ENCODE measurements at regions not wholly inside any gene's neighbourhood (a gene's known extent, or its start where the extent isn't known, plus 50 kb on each side); places are given as distances from the start of the nearest gene placed in this dataset.

DNA sequence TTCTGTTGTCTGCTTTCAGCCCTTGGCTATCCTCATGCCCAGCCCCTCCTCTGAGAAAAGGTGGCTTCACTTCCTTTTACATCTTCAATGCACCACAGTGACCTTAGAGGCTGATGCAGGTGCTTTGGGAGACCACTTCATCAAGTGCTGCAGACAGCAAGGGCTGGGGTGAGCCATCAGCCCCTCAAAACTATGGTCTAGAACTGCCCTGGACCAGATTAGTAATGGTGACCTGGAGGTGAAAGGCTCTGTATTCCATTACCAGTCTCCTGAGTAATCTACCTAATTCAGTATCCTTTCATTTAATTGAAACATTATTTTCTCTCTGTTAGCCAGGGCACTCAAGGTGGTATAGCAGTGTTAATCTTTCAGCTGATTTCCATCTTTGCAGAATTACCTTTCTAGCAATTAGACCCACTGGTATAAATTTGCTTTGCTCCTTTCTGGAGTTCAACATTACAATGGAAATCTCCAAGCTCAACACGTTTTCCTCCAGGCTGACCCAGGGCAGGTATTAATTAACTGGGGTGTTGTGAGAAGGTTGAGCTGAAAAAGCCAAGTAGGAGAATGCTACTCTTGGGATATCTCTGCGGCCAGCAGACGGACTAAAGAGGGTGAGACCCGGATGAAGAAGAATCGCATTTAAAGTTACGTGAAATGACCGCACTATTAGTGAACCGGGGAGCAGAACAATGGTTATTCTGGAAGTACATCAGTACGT lies 469.0 kb downstream of the MEIS1 start:
- DNase-seq (ENCODE audit: extremely low spot score): no peak
- POLR2A ChIA-PET: no interaction called here
- CTCF ChIA-PET: interaction anchor here (0.7 kb wide), 1 partner anchor 477 kb away, joined by 3 read pairs; no protein-coding TSS in a partner anchor
- TF ChIP-seq L3MBTL2 (conservative IDR thresholded peaks at IDR 0.05): no peak
- TF ChIP-seq HDGF (IDR thresholded peaks at IDR 0.05; ENCODE audit: borderline replicate concordance): no peak
- no peak for TF ChIP-seq FOXA1 (IDR thresholded peaks at IDR 0.05)
- no peak for TF ChIP-seq ARNT (IDR thresholded peaks at IDR 0.05)

DNA sequence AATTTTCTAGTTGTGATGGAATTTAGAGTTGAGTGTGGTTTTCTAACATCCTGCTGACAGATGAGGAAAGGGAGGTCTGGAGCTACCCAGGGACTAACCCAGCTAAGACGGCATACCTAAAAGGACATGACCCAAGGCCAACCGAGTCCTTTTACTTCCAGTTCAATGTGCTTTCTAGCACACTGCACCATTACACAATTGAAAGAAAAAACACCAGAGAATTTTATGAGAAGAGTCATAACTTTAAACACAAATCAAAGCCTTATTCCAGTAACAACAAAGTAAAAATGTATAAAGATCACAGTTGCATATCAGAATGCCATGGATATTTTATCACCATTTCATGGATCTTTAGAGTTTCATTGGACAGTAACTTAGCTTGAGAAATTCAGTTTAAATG lies 480.3 kb downstream of the MEIS1 start:
- ChIA-PET CTCF (no interaction called here), POLR2A (no interaction called here)
- DNase-seq (ENCODE audit: extremely low spot score): no peak
- TF ChIP-seq LEF1 (IDR thresholded peaks at IDR 0.05; ENCODE audit: borderline replicate concordance) (no peak), ZNF384 (IDR thresholded peaks at IDR 0.05) (no peak), TARDBP (IDR thresholded peaks at IDR 0.05) (no peak), CTBP1 (IDR thresholded peaks at IDR 0.05; ENCODE audit: borderline replicate concordance) (no peak), SUZ12 (IDR thresholded peaks at IDR 0.05) (no peak), FOXK2 (IDR thresholded peaks at IDR 0.05) (no peak)
- TF ChIP-seq, protein P1, sequence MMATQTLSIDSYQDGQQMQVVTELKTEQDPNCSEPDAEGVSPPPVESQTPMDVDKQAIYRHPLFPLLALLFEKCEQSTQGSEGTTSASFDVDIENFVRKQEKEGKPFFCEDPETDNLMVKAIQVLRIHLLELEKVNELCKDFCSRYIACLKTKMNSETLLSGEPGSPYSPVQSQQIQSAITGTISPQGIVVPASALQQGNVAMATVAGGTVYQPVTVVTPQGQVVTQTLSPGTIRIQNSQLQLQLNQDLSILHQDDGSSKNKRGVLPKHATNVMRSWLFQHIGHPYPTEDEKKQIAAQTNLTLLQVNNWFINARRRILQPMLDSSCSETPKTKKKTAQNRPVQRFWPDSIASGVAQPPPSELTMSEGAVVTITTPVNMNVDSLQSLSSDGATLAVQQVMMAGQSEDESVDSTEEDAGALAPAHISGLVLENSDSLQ (IDR thresholded peaks at IDR 0.05): no peak

DNA sequence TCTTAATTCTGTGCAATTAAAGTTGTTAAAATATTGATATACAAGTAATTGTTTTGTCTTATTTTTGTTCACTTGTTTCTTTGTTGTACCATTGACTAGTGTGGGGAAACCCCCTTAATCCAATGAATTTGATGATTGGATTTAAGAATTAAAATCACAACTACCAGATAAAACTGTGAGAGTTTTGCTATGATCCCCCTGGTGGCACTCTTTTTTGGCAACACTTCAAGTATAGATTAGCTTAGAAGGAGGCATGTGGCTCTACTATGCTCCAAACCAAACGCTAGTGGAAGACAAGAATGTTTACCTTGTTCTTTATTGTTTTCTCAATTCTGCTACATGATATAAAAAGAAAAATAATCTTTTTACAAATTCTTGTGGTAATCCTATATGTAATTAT lies 477.8 kb upstream of the ETAA1 start:
- TF ChIP-seq ZNF384 (IDR thresholded peaks at IDR 0.05) (no peak), CTBP1 (IDR thresholded peaks at IDR 0.05; ENCODE audit: borderline replicate concordance) (no peak), ARNT (IDR thresholded peaks at IDR 0.05) (no peak), FOXK2 (IDR thresholded peaks at IDR 0.05) (no peak), L3MBTL2 (conservative IDR thresholded peaks at IDR 0.05) (no peak), HDGF (IDR thresholded peaks at IDR 0.05; ENCODE audit: borderline replicate concordance) (no peak), NFRKB (IDR thresholded peaks at IDR 0.05) (no peak), SP1 (IDR thresholded peaks at IDR 0.05) (no peak), LEF1 (IDR thresholded peaks at IDR 0.05; ENCODE audit: borderline replicate concordance) (no peak), FOXA1 (IDR thresholded peaks at IDR 0.05) (no peak), TARDBP (IDR thresholded peaks at IDR 0.05) (no peak)
- TF ChIP-seq, protein P1 (IDR thresholded peaks at IDR 0.05): no peak
- ChIA-PET POLR2A (no interaction called here), CTCF (no interaction called here)
- DNase-seq (ENCODE audit: extremely low spot score): no peak

DNA sequence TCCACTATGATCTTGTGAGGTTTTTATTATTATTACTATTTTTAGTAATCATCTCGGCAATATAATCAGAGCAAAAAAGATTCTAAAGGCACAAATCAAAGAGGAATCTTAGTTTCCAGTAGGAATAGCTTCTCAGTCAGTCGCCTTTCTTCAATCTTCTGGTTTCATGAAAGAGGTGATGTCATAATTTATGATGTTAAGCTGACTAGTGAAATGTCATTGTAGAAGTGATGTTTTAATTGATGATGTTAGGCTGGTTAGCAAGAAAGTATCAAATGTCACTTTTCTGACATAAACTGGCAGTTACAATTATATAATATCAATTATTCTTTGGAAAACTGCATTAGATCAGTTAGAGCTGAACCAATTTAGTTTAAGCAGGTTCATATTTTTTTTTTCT lies 476.7 kb upstream of the ETAA1 start:
- TF ChIP-seq, protein P1 (IDR thresholded peaks at IDR 0.05): peak; percentile 71
- no peak for TF ChIP-seq BHLHE40 (IDR thresholded peaks at IDR 0.05; ENCODE audit: borderline replicate concordance)
- POLR2A ChIA-PET: no interaction called here
- CTCF ChIA-PET: interaction anchor here (1.0 kb wide), 1 partner anchor 335 kb away, joined by 3 read pairs; no protein-coding TSS in a partner anchor
- DNase-seq (ENCODE audit: extremely low spot score): no peak

DNA sequence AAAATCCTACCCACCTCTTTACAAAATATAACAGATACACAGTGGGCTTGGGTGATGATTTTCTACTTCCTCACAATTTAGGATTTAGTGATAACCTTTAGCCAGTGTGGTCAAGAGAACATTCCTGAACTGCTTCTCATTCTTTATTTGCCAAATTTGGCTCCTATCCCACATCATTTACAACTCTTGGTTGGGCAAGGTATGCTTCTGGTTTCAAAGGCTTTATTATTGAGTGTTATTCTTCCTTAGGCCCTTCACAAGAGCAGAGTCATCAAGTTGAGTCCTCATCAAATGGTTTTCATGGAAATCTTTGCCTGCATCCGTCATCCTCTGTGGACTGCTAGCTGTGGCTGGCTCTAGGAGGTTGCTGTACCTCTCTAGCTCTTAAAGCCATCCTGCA lies 472.0 kb upstream of the ETAA1 start:
- CTCF ChIA-PET: no interaction called here

DNA sequence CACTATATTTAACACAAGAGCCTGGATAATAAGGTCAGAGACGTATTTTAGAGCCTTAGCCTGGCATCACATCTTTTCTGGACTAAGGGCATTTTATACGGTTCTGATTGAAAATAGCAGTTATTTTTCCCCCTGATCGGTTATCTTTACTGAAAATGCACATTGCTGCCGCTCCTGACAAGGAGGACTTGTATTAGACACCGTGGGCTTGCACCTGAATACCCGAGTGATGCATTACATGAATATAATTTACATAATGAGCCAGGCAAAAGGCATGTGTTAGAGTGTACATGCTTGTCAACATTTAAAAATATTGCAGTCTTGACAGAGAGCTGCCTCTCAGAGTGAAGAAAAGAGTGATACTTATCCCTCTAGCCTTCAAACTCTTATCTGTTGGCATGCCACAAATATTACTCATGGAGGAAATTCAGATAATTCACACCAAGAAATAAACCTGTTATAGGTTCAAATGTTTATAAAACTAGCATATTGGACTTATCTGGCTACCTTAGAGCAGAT lies 470.5 kb upstream of the ETAA1 start:
- TF ChIP-seq ELF4 (IDR thresholded peaks at IDR 0.05): no peak
- TF ChIP-seq FOXK2 (IDR thresholded peaks at IDR 0.05): no peak
- TF ChIP-seq CTBP1 (IDR thresholded peaks at IDR 0.05; ENCODE audit: borderline replicate concordance): no peak
- TF ChIP-seq FOXA1 (IDR thresholded peaks at IDR 0.05): no peak
- no peak for TF ChIP-seq HDGF (IDR thresholded peaks at IDR 0.05; ENCODE audit: borderline replicate concordance)
- TF ChIP-seq LEF1 (IDR thresholded peaks at IDR 0.05; ENCODE audit: borderline replicate concordance): no peak
- TF ChIP-seq SUZ12 (IDR thresholded peaks at IDR 0.05): no peak
- TF ChIP-seq TARDBP (IDR thresholded peaks at IDR 0.05): no peak
- TF ChIP-seq SP1 (IDR thresholded peaks at IDR 0.05): no peak
- POLR2A ChIA-PET: no interaction called here
- no peak for DNase-seq (ENCODE audit: extremely low spot score)
- CTCF ChIA-PET: interaction anchor here (0.6 kb wide), 1 partner anchor 658 kb away, joined by 5 read pairs; no protein-coding TSS in a partner anchor

More for the DNA sequence above, 472.0 kb upstream of the ETAA1 start:
- POLR2A ChIA-PET: no interaction called here
- DNase-seq (ENCODE audit: extremely low spot score): no peak
- no peak for TF ChIP-seq ELF4 (IDR thresholded peaks at IDR 0.05)
- no peak for TF ChIP-seq L3MBTL2 (conservative IDR thresholded peaks at IDR 0.05)
- no peak for TF ChIP-seq ZNF384 (IDR thresholded peaks at IDR 0.05)
- no peak for TF ChIP-seq BHLHE40 (IDR thresholded peaks at IDR 0.05; ENCODE audit: borderline replicate concordance)
- no peak for TF ChIP-seq ARNT (IDR thresholded peaks at IDR 0.05)
- TF ChIP-seq SUZ12 (IDR thresholded peaks at IDR 0.05): no peak
- no peak for TF ChIP-seq TARDBP (IDR thresholded peaks at IDR 0.05)
- TF ChIP-seq, protein P1 (IDR thresholded peaks at IDR 0.05): no peak
- no peak for TF ChIP-seq LEF1 (IDR thresholded peaks at IDR 0.05; ENCODE audit: borderline replicate concordance)
- no peak for TF ChIP-seq NFRKB (IDR thresholded peaks at IDR 0.05)
- TF ChIP-seq CTBP1 (IDR thresholded peaks at IDR 0.05; ENCODE audit: borderline replicate concordance): no peak

All from HEK293T (cell line).